ENCODE measurements at regions not wholly inside any gene's neighbourhood (a gene's known extent, or its start where the extent isn't known, plus 50 kb on each side); places are given as distances from the start of the nearest gene placed in this dataset.

- TF ChIP-seq CTCF (IDR thresholded peaks at IDR 0.05; ENCODE audit: borderline replicate concordance, insufficient read depth, low read depth, low read length): no peak
- H3K4me3 ChIP-seq (ENCODE audit: low read depth, low read length): no peak overlapping the region
These were observed 59.8 kb upstream of the KCNA1 start for GRCh38 chr12:4849795-4850345.

GRCh38 chr12:4850857-4851380 is 58.8 kb upstream of the KCNA1 start:
- H3K4me3 ChIP-seq (ENCODE audit: low read depth, low read length): no peak overlapping the region

DNA sequence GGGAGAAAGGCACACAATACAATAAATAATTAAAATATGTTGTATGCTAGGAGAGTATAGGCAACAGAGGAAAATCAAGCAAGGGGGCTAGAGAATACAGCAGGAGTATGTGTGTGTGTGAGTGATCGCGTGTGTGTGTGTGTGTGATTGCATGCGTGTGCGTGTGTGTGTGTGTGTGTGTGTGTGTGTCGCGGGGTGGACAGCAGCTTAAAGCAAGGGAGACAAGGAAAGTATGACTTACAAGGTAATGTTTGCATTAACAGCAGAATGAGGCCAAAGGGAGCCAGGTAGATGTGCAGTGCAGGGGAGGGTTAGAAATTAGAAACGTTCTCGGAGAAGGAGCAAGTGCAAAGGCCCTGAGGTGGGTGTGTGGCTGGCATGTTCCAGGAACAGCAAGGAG is 57.4 kb upstream of the KCNA1 start:
- no peak for TF ChIP-seq CTCF (IDR thresholded peaks at IDR 0.05; ENCODE audit: borderline replicate concordance, insufficient read depth, low read depth, low read length)
- no peak overlapping the region for H3K4me3 ChIP-seq (ENCODE audit: low read depth, low read length)

More at GRCh38 chr12:4850857-4851380, 58.8 kb upstream of the KCNA1 start:
- TF ChIP-seq CTCF (IDR thresholded peaks at IDR 0.05; ENCODE audit: borderline replicate concordance, insufficient read depth, low read depth, low read length): no peak

GRCh38 chr12:4852911-4853310 is 56.8 kb upstream of the KCNA1 start:
- H3K4me3 ChIP-seq (ENCODE audit: low read depth, low read length): no peak overlapping the region
- no peak for TF ChIP-seq CTCF (IDR thresholded peaks at IDR 0.05; ENCODE audit: borderline replicate concordance, insufficient read depth, low read depth, low read length)

GRCh38 chr12:4855121-4855924 is 54.4 kb upstream of the KCNA1 start:
- H3K4me3 ChIP-seq (ENCODE audit: low read depth, low read length): no peak overlapping the region
- TF ChIP-seq CTCF (IDR thresholded peaks at IDR 0.05; ENCODE audit: borderline replicate concordance, insufficient read depth, low read depth, low read length): peak; percentile 75

DNA sequence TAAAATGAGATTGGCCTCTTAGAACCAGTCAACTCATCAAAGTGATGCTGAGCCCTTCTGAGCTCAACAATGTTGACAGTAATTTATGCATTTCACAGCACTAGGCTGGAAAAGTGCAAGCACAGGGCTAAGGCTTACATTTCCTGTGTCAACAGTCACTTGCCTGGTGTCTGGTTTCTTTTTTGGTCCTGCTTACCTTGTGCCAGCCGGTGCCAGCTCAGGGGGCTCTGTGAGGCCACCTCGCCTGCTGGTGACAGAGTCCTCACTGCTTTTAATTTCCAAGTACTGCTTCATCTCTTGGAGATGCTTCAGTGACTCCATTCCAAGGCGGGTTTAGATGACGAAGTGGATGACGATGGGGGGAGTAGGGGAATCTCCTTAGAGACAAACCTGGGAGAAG is 53.1 kb upstream of the KCNA1 start:
- TF ChIP-seq CTCF (IDR thresholded peaks at IDR 0.05; ENCODE audit: borderline replicate concordance, insufficient read depth, low read depth, low read length): no peak
- no peak overlapping the region for H3K4me3 ChIP-seq (ENCODE audit: low read depth, low read length)
